ENCODE measurements at regions not wholly inside any gene's neighbourhood (a gene's known extent, or its start where the extent isn't known, plus 50 kb on each side); places are given as distances from the start of the nearest gene placed in this dataset.

GRCh38 chr1:239455743-239456142 is 69.4 kb downstream of the CHRM3 start:
- DNase-seq: no peak
- no peak overlapping the region for H3K9ac ChIP-seq (ENCODE audit: insufficient read depth, low read length, poor library complexity, severe bottlenecking)
- H3K27me3 ChIP-seq (ENCODE audit: control insufficient read depth in 2 of 2, insufficient read depth in 2 of 2, low read length in 2 of 2): no peaks in the 10 kb centered on the region
- peaks cover 5 to 19% (median 12%) of the 10 kb centered on the region in 7 donors for H3K9me3 Mint-ChIP-seq
- no peak overlapping the region for H3K27ac ChIP-seq (ENCODE audit: low read depth in 1 of 2, low read length in 2 of 2)
- H4K20me1 ChIP-seq (ENCODE audit: insufficient read depth, low read length): no peaks in the 10 kb centered on the region
- H3K79me2 ChIP-seq (ENCODE audit: insufficient read depth, low read length): no peaks in the 10 kb centered on the region
- WGBS (ENCODE audit: insufficient coverage): 86% methylated on average over 2 of the region's 3 CpGs
- H2AFZ ChIP-seq (ENCODE audit: insufficient read depth, low read depth, low read length, poor library complexity, severe bottlenecking): no peak overlapping the region
- no peaks in the 10 kb centered on the region for H3K4me1 ChIP-seq (ENCODE audit: control insufficient read depth in 1 of 2, insufficient read depth in 2 of 2, low read length in 2 of 2)
- no peaks in the 10 kb centered on the region for H3K27me3 Mint-ChIP-seq (ENCODE audit: low read depth in 3 of 3)
- no peak overlapping the region for H3K4me3 ChIP-seq (replicated peaks in 1 of 3; ENCODE audit: low read depth in 2 of 3, low read length in 3 of 3)
- H3K4me2 ChIP-seq (replicated peaks; ENCODE audit: extremely low read depth, low read length, poor library complexity, severe bottlenecking): no peak overlapping the region
- no peak for TF ChIP-seq CTCF (IDR thresholded peaks at IDR 0.05)
- no peak overlapping the region for H3K4me3 Mint-ChIP-seq
- H3K4me1 Mint-ChIP-seq: peaks cover 9% of the 10 kb centered on the region
- no peaks in the 10 kb centered on the region for H3K36me3 Mint-ChIP-seq
- intact Hi-C loops (cut with micrococcal nuclease): no loop called here
- H3K9me3 ChIP-seq (replicated peaks in 1 of 2; ENCODE audit: control insufficient read depth in 1 of 2, insufficient read depth in 1 of 2, low read length in 2 of 2): peaks cover 10 to 15% of the 10 kb centered on the region in 2 donors
- H3K36me3 ChIP-seq (replicated peaks in 1 of 2; ENCODE audit: control insufficient read depth in 1 of 2, insufficient read depth in 2 of 2, low read length in 2 of 2): no peaks in the 10 kb centered on the region
- no peak overlapping the region for H3K27ac Mint-ChIP-seq

- Mint-ChIP-seq H3K4me1 (peaks cover 9% of the 10 kb centered on the region), H3K4me3 (no peak overlapping the region), H3K36me3 (no peaks in the 10 kb centered on the region), H3K9me3 (peaks cover 5 to 19% (median 12%) of the 10 kb centered on the region in 7 donors), H3K27me3 (ENCODE audit: low read depth in 3 of 3) (no peaks in the 10 kb centered on the region), H3K27ac (no peak overlapping the region)
- no peaks in the 10 kb centered on the region for H3K4me1 ChIP-seq (ENCODE audit: control insufficient read depth in 1 of 2, insufficient read depth in 2 of 2, low read length in 2 of 2)
- no peak overlapping the region for H2AFZ ChIP-seq (ENCODE audit: insufficient read depth, low read depth, low read length, poor library complexity, severe bottlenecking)
- no peaks in the 10 kb centered on the region for H3K36me3 ChIP-seq (replicated peaks in 1 of 2; ENCODE audit: control insufficient read depth in 1 of 2, insufficient read depth in 2 of 2, low read length in 2 of 2)
- H3K4me2 ChIP-seq (replicated peaks; ENCODE audit: extremely low read depth, low read length, poor library complexity, severe bottlenecking): no peak overlapping the region
- H3K9ac ChIP-seq (ENCODE audit: insufficient read depth, low read length, poor library complexity, severe bottlenecking): no peak overlapping the region
- H3K9me3 ChIP-seq (replicated peaks in 1 of 2; ENCODE audit: control insufficient read depth in 1 of 2, insufficient read depth in 1 of 2, low read length in 2 of 2): peaks cover 10 to 15% of the 10 kb centered on the region in 2 donors
- H3K79me2 ChIP-seq (ENCODE audit: insufficient read depth, low read length): no peaks in the 10 kb centered on the region
- H3K27me3 ChIP-seq (ENCODE audit: control insufficient read depth in 2 of 2, insufficient read depth in 2 of 2, low read length in 2 of 2): no peaks in the 10 kb centered on the region
- WGBS (ENCODE audit: insufficient coverage): 70% methylated on average over 2 of the region's 2 CpGs
- no peaks in the 10 kb centered on the region for H4K20me1 ChIP-seq (ENCODE audit: insufficient read depth, low read length)
- TF ChIP-seq CTCF (IDR thresholded peaks at IDR 0.05): no peak
- H3K4me3 ChIP-seq (replicated peaks in 1 of 3; ENCODE audit: low read depth in 2 of 3, low read length in 3 of 3): no peak overlapping the region
- H3K27ac ChIP-seq (ENCODE audit: low read depth in 1 of 2, low read length in 2 of 2): no peak overlapping the region
- DNase-seq: no peak
- intact Hi-C loops (cut with micrococcal nuclease): no loop called here
Measured at GRCh38 chr1:239456788-239457187, 70.4 kb downstream of the CHRM3 start.

All from CD14-positive monocyte (primary cell).